ENCODE measurements at regions not wholly inside any gene's neighbourhood (a gene's known extent, or its start where the extent isn't known, plus 50 kb on each side); places are given as distances from the start of the nearest gene placed in this dataset.

DNA sequence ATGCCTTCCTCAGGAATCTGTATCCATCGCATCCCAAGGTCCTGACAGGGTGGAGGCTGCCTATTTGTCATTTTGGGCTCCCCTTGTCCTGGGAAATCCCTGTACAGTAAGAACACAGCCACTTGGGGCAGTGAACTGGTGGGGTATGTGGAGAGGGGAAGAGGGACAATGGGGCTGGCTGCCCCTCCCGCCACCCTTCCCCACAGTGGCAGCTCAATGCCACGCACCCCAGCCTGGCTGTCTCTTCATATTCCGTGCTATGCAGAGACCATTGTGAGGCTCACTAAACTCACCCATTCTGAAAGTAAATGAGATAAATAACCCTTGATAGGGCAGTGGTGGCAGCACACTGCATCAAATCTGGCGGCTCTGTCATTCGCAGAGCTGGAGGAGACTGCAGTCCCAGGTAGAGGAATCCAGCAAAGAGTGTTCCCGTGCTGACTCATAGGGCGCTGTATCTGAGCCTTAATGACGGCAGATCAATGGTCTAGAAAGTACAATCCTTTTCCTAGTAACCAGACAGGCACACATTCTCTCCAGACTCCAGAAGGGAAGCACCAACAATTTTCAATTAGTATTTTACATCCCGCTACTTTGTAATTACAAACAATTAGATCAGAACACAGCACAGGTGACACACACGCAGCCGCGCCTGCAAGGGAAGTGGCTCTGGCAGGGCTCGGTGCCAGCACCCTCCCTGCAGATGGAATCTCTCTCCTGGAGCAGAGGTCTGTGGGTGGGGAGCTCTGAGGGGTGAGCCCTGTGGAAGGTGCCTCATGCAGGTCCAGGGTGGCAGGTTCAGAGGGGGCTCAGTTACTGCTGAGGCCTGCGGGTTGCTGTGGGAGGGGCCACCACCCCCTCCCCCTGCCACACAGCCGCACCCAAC, 167.9 kb upstream of the B3GAT1 start:
- Histone ChIP-seq H3K4me1 (ENCODE audit: insufficient read depth, poor library complexity, severe bottlenecking) (no peaks in the 10 kb centered on the region), H3K36me3 (ENCODE audit: low read depth) (no peaks in the 10 kb centered on the region), H3K9me3 (ENCODE audit: severe bottlenecking) (no peaks in the 10 kb centered on the region), H3K27me3 (ENCODE audit: insufficient read depth, poor library complexity, severe bottlenecking) (peaks cover 22% of the 10 kb centered on the region), H3K27ac (ENCODE audit: poor library complexity, severe bottlenecking) (no peak overlapping the region), H3K4me3 (ENCODE audit: severe bottlenecking) (no peak overlapping the region)
- ATAC-seq (ENCODE audit: low read depth) = peak; percentile 50
- no peak for DNase-seq (ENCODE audit: low spot score)
- TF ChIP-seq, protein P1, sequence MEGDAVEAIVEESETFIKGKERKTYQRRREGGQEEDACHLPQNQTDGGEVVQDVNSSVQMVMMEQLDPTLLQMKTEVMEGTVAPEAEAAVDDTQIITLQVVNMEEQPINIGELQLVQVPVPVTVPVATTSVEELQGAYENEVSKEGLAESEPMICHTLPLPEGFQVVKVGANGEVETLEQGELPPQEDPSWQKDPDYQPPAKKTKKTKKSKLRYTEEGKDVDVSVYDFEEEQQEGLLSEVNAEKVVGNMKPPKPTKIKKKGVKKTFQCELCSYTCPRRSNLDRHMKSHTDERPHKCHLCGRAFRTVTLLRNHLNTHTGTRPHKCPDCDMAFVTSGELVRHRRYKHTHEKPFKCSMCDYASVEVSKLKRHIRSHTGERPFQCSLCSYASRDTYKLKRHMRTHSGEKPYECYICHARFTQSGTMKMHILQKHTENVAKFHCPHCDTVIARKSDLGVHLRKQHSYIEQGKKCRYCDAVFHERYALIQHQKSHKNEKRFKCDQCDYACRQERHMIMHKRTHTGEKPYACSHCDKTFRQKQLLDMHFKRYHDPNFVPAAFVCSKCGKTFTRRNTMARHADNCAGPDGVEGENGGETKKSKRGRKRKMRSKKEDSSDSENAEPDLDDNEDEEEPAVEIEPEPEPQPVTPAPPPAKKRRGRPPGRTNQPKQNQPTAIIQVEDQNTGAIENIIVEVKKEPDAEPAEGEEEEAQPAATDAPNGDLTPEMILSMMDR (IDR thresholded peaks at IDR 0.05; ENCODE audit: poor library complexity, severe bottlenecking) = no peak

DNA sequence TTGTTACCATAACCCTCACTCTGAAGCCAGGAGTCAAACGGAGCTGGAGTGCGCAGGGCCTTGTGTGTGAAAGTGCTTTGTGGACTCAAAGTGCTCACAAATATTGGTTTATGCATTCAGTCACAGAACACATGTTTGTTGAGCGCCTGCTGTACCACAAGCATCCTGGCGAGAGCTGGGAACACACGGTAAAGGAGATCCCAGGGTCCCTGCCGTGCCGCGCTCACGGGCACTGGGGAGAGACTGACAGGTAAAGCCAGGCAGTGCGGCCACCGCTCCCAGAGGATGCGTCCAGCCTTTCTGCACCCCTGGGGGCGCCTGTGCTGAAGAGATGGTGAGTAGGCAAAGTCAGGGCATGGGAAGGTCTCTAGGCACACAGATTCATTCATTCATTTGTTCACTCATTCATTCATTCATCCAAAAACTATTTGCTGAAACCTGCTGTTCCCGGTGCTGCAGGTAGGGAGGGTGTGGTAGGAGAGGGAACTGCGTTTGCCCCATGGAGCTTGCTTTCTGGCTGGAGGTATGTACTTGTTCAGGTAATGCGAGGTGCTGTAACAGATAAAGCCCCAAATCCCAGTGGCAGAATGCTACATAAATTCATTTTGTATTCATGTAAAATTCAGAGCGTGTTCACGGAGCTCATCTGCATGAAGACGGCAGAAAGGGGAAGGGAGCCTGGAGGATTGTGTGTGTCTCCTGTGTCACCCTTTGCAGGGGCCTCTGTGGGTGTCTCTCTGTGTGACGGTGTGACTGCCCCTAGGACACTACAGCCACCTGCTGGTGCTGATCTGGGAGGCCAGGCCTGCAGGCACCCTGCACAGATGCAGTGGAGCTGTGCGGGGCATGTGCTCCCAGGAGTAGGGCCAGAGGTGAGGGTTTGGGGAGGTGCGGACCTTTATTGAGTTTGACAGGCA, 167.0 kb upstream of the B3GAT1 start:
- ATAC-seq (ENCODE audit: low read depth) = peak; percentile 38; the same call in 2 of the 3 replicates
- Histone ChIP-seq H3K36me3 (ENCODE audit: low read depth) (no peaks in the 10 kb centered on the region), H3K4me3 (ENCODE audit: severe bottlenecking) (no peak overlapping the region), H3K27me3 (ENCODE audit: insufficient read depth, poor library complexity, severe bottlenecking) (peaks cover 22% of the 10 kb centered on the region), H3K4me1 (ENCODE audit: insufficient read depth, poor library complexity, severe bottlenecking) (no peaks in the 10 kb centered on the region), H3K27ac (ENCODE audit: poor library complexity, severe bottlenecking) (no peak overlapping the region), H3K9me3 (ENCODE audit: severe bottlenecking) (no peaks in the 10 kb centered on the region)
- TF ChIP-seq, protein P1 (IDR thresholded peaks at IDR 0.05; ENCODE audit: poor library complexity, severe bottlenecking) = no peak
- no peak for DNase-seq (ENCODE audit: low spot score)

DNA sequence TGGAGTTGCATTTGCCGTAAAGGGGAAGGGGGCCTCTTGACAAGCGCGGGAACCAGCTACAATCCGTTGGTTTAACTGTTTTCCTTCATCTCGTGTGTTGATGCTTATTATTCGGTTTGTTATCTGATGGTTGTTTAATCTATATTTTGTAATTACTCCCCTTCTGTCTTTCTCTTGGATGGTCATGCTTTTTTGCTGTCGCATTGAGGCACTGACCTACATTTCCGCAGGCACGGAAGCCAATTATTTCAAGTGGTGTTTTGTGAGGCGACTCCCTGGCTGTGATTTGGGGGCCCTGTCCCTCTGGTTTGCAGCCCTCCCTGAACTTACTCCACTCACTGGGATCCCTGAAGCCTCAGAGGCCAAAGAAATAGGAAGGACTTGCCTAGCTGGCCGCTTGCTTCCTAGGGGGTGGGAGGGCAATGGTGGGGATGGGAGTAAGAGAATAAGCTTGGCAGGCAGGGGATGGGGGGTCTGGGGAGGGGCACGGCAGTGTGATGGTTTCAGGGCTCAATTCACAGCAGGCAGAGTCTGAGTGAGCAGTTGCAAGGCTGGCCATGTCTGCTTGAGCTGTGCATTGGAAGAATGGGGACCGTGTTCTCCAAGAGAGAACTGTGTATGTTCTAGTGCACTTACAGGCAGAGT, 165.8 kb upstream of the B3GAT1 start:
- no peaks in the 10 kb centered on the region for H3K9me3 ChIP-seq (ENCODE audit: severe bottlenecking)
- no peaks in the 10 kb centered on the region for H3K36me3 ChIP-seq (ENCODE audit: low read depth)
- H3K4me3 ChIP-seq (ENCODE audit: severe bottlenecking) = no peak overlapping the region
- DNase-seq (ENCODE audit: low spot score) (no peak), ATAC-seq (ENCODE audit: low read depth) (no peak)
- peaks cover 22% of the 10 kb centered on the region for H3K27me3 ChIP-seq (ENCODE audit: insufficient read depth, poor library complexity, severe bottlenecking)
- H3K27ac ChIP-seq (ENCODE audit: poor library complexity, severe bottlenecking) = no peak overlapping the region
- no peaks in the 10 kb centered on the region for H3K4me1 ChIP-seq (ENCODE audit: insufficient read depth, poor library complexity, severe bottlenecking)
- TF ChIP-seq, protein P1 (IDR thresholded peaks at IDR 0.05; ENCODE audit: poor library complexity, severe bottlenecking) = no peak

DNA sequence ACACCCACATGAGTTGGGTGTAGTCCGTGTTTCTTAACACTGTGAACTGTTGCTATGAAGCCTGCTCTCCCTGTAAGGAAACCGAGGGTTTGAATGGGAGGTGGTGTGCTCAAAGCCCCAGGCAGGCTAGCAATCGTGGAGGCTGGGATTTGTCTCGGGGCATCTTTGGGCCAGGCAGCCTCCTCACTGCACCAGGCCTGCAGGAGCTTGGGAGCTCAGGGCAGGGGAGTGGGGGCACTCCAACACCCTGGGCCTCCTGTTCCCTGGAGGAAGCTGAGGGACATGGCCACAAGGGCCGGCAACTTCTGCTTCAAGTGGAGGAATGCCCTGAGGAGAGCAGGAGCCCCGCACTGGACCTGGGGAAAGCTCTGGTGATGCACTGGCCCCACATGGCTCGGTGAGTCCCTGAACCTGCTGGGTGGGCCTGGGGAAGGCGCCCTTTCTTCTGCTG, 164.7 kb upstream of the B3GAT1 start:
- ATAC-seq (ENCODE audit: low read depth) = no peak
- no peak for DNase-seq (ENCODE audit: low spot score)
- Histone ChIP-seq H3K27me3 (ENCODE audit: insufficient read depth, poor library complexity, severe bottlenecking) (peaks cover 22% of the 10 kb centered on the region), H3K4me1 (ENCODE audit: insufficient read depth, poor library complexity, severe bottlenecking) (no peaks in the 10 kb centered on the region), H3K27ac (ENCODE audit: poor library complexity, severe bottlenecking) (no peak overlapping the region), H3K36me3 (ENCODE audit: low read depth) (no peaks in the 10 kb centered on the region), H3K9me3 (ENCODE audit: severe bottlenecking) (no peaks in the 10 kb centered on the region), H3K4me3 (ENCODE audit: severe bottlenecking) (no peak overlapping the region)
- TF ChIP-seq, protein P1 (IDR thresholded peaks at IDR 0.05; ENCODE audit: poor library complexity, severe bottlenecking) = no peak
